Chondrocyte (in vitro differentiated cells): ENCODE measurements at regions not wholly inside any gene's neighbourhood (a gene's known extent, or its start where the extent isn't known, plus 50 kb on each side); places are given as distances from the start of the nearest gene placed in this dataset.
"Not testable (repeated sequence)": the region's sequence is repeated elsewhere in the genome, so short reads cannot be mapped to it uniquely, and the experiment has no call there.

Source experiments
- DNase-seq: peaks from one replicate; pipeline ENCODE4 v3.0.0; 2021; ENCODE audit warnings: mixed read lengths, low spot score
- H3K27ac Mint-ChIP-seq: one replicate; pipeline ENCODE4 v1.8.0; 2021; ENCODE audit warnings: mild to moderate bottlenecking, moderate library complexity, mixed read lengths; ENCODE audit not compliant: unreplicated experiment
- H3K27me3 Mint-ChIP-seq: 2 replicates; pipeline ENCODE4 v1.8.0; 2021; ENCODE audit warnings: low read depth, mixed read lengths
- H3K36me3 Mint-ChIP-seq: 2 replicates; pipeline ENCODE4 v1.8.0; 2021; ENCODE audit warnings: low read depth, mixed read lengths
- H3K4me1 Mint-ChIP-seq: 2 replicates; pipeline ENCODE4 v1.8.0; 2021; ENCODE audit warnings: low read depth, mild to moderate bottlenecking, mixed read lengths
- H3K4me3 Mint-ChIP-seq: one replicate; pipeline ENCODE4 v1.8.0; 2021; ENCODE audit warnings: mild to moderate bottlenecking, moderate library complexity, mixed read lengths; ENCODE audit not compliant: unreplicated experiment
- H3K9me3 Mint-ChIP-seq: 2 replicates; pipeline ENCODE4 v1.8.0; 2021; ENCODE audit warnings: low read depth, mixed read lengths
- TF ChIP-seq, protein P1 (sequence below): fragments of 200-600 bp; sonication (generic); IDR thresholded peaks from 2 replicates; pipeline ENCODE4 v1.5.0; 2021; ENCODE audit warnings: antibody characterized with exemption, mild to moderate bottlenecking, moderate library complexity

DNA sequence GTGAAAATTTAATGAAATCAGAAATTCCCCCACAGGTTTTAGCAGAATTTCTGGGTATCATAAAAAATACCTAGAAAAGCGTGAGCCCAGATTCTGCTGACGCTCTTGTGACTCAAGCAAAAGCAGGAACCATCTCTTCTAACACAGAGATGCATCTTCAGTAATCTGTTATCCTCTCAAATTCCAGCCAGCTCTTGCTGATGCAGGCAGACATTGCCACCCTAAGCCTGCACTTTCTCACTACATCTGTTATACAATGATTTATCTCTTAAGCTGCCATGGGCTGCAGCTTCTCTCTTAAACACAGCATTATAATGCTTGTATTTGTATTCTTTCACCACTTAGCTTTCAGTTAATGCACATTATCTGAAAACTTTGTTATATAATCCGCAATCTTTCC is 113.0 kb upstream of the RGS1 start:
- no peak for DNase-seq
- Mint-ChIP-seq H3K9me3 (peaks cover 4% of the 10 kb centered on the region), H3K4me1 (no peaks in the 10 kb centered on the region), H3K27me3 (peaks cover 13% of the 10 kb centered on the region), H3K27ac (no peak overlapping the region), H3K4me3 (no peak overlapping the region), H3K36me3 (no peaks in the 10 kb centered on the region)
- TF ChIP-seq, protein P1, sequence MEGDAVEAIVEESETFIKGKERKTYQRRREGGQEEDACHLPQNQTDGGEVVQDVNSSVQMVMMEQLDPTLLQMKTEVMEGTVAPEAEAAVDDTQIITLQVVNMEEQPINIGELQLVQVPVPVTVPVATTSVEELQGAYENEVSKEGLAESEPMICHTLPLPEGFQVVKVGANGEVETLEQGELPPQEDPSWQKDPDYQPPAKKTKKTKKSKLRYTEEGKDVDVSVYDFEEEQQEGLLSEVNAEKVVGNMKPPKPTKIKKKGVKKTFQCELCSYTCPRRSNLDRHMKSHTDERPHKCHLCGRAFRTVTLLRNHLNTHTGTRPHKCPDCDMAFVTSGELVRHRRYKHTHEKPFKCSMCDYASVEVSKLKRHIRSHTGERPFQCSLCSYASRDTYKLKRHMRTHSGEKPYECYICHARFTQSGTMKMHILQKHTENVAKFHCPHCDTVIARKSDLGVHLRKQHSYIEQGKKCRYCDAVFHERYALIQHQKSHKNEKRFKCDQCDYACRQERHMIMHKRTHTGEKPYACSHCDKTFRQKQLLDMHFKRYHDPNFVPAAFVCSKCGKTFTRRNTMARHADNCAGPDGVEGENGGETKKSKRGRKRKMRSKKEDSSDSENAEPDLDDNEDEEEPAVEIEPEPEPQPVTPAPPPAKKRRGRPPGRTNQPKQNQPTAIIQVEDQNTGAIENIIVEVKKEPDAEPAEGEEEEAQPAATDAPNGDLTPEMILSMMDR, result no peak

DNA sequence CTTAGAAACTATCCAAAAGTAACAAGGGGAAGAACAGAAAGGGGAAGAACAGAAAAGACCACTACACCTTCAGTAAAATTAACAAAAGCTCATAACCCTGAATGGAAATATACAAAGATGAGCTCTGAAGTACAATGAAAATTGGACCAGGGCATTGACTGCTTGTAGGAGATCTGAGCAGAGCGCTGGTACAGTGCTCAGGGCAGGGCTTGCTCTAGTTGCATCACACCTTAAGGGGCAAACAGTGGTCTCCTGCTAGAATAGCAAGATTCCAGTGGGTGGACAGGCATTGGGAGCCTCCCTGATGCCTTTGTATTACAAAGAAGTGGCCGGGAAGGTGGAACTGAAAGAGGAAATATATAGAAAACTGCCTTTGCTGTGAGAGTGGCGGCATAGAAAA is 111.9 kb upstream of the RGS1 start:
- TF ChIP-seq, protein P1, result no peak
- no peak for DNase-seq
- Mint-ChIP-seq H3K36me3 (no peaks in the 10 kb centered on the region), H3K27me3 (peaks cover 13% of the 10 kb centered on the region), H3K27ac (no peak overlapping the region), H3K9me3 (peaks cover 8% of the 10 kb centered on the region), H3K4me3 (no peak overlapping the region), H3K4me1 (no peaks in the 10 kb centered on the region)

DNA sequence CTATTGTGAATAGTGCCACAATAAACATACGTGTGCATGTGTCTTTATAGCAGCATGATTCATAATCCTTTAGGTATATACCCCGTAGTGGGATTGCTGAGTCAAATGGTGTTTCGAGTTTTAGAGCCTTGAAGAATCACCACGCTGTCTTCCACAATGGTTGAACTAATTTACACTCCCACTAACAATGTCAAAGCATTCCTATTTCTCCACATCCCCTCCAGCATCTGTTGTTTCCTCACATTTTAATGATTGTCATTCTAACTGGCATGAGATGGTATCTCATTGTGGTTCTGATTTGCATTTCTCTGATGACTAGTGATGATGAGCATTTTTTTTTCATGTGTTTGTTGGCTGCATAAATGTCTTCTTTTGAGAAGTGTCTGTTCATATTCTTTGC is 110.4 kb upstream of the RGS1 start:
- not testable (repeated sequence) for DNase-seq, H3K4me1 Mint-ChIP-seq

DNA sequence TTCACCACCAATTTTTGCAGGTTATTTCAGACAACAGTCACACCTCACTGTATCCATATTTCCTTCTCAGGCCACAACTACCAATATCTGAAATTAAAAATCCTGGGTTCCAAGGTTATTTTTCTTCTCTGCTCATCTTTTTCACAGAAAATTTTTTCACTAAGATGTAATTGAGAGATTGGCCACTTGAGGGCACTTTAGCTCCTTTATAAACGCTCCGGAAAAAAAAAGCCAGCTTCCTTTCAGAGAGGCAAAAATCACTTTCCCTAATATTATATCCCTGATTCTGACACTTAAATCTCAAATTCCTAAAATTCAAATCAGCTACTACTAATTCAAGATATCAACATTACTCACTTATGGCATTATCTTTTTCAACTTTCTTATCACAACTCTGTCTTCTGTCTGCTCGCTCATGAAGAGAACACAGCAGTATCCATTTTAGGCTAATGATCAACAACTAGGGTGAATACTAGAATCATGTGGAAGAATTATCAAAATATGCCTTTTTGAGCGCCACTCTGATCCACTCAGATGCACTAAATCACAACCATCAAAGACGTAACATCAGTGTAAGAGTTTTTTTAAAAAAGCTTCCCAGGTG is 101.4 kb upstream of the RGS1 start:
- Mint-ChIP-seq H3K4me3 (no peak overlapping the region), H3K4me1 (peaks cover 4% of the 10 kb centered on the region), H3K9me3 (no peaks in the 10 kb centered on the region), H3K27me3 (peaks cover 6% of the 10 kb centered on the region), H3K27ac (no peak overlapping the region), H3K36me3 (no peaks in the 10 kb centered on the region)
- TF ChIP-seq, protein P1, result peak; percentile 90
- no peak for DNase-seq

More for the DNA sequence above, 110.4 kb upstream of the RGS1 start:
- H3K27ac Mint-ChIP-seq, H3K36me3 Mint-ChIP-seq, H3K9me3 Mint-ChIP-seq, H3K4me3 Mint-ChIP-seq: not testable (repeated sequence)
- H3K27me3 Mint-ChIP-seq, result peaks cover 19% of the 10 kb centered on the region

DNA sequence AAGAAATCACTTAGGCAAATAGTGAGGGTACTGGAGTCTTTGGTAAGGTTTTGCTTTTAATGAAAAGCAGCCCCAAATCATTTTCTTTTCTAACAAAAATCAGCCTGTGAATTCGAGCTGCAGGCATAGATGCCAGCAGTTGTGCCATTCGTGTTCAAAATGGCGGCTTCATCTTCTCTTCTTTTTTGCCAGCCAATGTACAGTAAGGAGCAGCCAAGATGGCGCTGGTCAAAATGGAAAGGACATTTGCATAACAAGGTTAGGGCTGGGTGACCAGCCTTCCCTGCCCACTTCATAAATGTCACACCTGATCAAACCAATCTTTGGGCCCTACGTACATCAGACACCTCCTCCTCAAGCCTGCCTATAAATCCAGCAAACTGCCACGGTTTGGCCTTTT is 100.2 kb upstream of the RGS1 start:
- Mint-ChIP-seq H3K27ac (no peak overlapping the region), H3K9me3 (peaks cover 5% of the 10 kb centered on the region), H3K4me1 (peaks cover 4% of the 10 kb centered on the region), H3K36me3 (no peaks in the 10 kb centered on the region), H3K27me3 (no peaks in the 10 kb centered on the region), H3K4me3 (no peak overlapping the region)
- TF ChIP-seq, protein P1, result no peak
- DNase-seq, result no peak

DNA sequence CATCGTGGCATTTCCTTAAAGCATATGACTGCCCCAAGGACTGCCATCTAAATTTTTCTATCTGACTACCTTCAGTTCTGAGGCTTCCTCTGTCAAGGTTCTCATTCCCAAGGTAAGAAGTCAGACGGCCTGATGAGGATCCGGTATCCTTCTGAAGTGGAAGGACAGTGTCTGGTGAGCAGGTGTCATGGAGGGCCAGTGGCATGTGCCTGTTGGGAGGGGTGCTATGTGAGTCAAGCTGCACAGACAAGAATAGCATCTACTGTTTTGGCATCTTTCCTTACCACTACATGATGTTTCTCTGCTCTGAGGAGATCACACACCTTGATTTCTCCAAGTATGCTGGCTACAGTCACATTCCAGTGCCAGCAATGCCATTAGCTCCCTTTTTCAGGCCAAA is 99.6 kb upstream of the RGS1 start:
- DNase-seq, result no peak
- H3K27me3 Mint-ChIP-seq, result no peaks in the 10 kb centered on the region

More for the DNA sequence above, 99.6 kb upstream of the RGS1 start:
- H3K27ac Mint-ChIP-seq, result no peak overlapping the region
- TF ChIP-seq, protein P1, result no peak
- no peak overlapping the region for H3K4me3 Mint-ChIP-seq
- H3K36me3 Mint-ChIP-seq, result no peaks in the 10 kb centered on the region
- H3K4me1 Mint-ChIP-seq, result peaks cover 4% of the 10 kb centered on the region
- H3K9me3 Mint-ChIP-seq, result peaks cover 5% of the 10 kb centered on the region
